ENCODE measurements at regions not wholly inside any gene's neighbourhood (a gene's known extent, or its start where the extent isn't known, plus 50 kb on each side); places are given as distances from the start of the nearest gene placed in this dataset.
"Not testable (repeated sequence)": the region's sequence is repeated elsewhere in the genome, so short reads cannot be mapped to it uniquely, and the experiment has no call there.

DNA sequence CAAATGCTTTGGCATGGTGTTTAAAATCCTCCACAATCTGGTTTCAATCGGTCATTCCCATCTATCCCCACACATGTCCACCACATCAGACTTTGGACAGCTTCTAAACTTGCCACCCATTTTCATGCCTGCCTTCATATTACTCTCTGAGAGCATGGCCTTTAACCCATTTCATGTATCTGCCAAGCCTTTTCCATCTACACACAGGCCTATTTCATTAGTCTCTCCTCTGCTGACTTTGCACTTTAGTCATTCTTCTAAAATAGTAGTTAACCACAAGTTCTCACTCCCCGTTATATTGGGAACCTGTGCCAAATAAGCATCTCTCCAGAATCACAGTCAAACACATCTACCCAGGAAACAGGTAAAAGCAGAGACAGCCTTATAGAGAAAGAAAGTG lies 142.2 kb downstream of the MZT1 start:
- DNase-seq (ENCODE audit: low spot score): no peak

DNA sequence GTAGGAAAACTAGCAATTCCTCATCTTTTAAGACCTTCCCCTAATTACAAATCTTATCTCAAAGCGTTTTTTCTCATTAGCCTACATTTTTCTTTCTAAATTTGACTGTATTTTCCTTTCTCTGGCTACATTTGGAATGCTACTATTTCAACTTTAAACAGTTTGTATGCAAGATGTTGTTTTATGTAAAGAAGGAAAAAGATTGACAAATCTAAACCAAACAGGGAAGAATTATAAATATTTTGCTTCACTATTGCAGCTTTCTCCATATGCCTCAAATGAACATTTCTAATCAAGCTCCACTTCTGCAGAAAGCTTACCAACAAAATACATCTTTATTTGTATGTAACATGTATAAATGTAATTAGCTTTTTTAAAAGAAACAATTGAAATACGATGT lies 156.2 kb downstream of the MZT1 start:
- DNase-seq (ENCODE audit: low spot score): no peak

DNA sequence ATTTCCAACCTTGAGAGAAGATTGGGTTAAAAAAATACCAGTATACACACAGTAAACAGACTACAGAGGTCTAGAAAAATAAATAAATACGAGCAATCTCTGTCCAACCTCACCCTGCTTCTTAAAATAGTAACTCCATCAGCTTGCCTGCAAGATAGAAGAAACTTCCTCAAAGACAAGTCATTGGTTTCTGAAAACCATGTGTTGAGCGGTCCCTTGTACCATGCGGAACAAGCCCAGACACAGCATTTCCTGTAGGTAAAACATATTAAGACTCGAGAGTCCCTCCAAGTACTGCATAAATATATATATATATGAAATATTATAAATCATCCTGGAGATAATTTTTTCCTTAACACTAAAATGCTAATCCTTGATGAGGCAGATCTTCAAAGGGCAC lies 157.4 kb downstream of the MZT1 start:
- DNase-seq (ENCODE audit: low spot score): no peak

DNA sequence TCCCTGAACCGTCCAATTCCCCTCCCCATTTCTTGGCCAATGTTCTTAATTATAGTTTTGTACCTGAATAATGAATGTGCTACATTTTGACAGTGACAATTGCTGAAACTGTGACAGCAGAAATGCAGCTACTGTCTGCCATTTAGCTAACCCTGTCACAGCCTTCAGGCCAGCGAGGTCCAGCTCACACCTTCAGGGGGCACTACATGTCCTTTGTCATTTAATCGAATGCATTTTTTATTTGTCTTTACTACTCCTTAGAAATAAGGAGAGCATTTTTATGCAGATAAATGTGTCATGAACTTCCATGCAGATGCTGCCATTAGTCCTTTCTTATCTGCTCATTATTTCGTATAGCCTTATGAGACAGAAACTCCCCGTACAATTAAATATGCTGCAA lies 159.9 kb downstream of the MZT1 start:
- no peak for DNase-seq (ENCODE audit: low spot score)

DNA sequence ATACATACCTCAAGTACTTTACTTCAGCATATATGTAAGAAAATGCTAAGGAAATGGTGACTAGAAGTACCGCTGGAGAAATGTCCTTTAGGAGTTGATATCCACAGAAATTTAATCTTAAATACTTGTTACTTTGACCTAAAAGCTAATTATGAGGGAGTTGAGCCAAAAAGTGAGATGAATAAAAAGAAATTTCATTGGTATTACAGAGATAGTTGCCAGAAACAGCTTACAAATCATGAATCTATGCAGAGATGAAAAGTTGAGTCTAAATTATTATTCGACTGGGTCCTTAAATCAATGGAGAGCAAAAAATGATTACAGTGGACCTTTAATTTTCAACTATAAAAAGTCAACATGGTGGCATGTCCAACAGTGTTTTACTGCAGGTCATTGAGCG lies 160.9 kb downstream of the MZT1 start:
- DNase-seq (ENCODE audit: low spot score): no peak

DNA sequence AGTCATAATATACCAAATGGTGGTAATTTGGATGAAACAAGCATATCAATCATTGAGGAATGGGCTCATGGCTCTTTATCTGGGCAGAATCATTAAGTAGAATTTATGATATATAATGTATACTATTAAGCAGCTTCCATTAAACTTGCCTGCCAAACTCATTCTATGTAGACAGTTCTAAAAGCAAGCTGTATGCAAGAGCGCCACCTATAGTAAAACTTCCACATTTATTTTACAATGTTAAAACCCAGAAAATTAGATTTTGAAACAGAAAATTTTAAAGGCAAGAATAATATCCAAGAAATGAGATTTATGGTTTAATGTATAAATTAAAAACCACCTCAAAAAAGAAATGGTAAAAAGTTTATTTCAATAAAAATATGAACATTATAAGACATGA lies 161.5 kb downstream of the MZT1 start:
- no peak for DNase-seq (ENCODE audit: low spot score)

DNA sequence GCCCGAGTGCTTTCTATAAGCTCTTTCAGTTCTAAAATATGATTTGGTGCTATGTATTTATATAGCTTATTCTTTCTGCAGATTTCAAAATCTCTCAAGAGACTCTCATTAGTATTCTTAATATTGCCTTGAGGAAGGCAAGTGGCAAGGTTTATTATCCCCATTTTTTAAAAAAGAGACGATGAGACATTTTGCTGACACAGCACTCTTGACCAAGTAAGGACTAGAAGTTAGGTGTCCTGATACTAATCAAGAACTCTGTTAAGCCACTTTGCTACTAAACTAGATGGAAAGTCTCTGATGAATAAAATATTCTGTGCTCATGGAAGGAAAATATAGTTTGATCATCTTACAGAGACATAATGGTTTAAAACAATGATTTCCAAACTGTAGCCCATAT lies 164.7 kb downstream of the MZT1 start:
- DNase-seq (ENCODE audit: low spot score): no peak

DNA sequence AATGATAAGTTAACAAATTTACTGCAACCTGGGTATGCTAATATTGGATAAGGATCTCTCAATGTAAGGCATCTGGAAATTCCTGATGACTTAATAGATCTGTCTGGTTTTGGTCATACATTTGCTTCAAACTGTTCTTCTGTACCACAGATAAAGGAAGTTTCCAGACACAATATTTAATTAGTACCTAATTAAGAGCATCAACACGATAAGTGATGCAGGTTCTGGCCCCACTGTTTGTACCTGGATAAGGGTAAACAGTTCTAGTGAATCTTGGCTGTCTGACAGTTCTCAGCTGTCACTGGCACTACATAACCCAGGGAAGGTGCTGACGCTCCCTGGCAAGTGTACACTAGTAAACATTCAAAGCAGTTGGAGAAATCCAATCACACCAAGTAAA lies 165.6 kb downstream of the MZT1 start:
- DNase-seq (ENCODE audit: low spot score): no peak

DNA sequence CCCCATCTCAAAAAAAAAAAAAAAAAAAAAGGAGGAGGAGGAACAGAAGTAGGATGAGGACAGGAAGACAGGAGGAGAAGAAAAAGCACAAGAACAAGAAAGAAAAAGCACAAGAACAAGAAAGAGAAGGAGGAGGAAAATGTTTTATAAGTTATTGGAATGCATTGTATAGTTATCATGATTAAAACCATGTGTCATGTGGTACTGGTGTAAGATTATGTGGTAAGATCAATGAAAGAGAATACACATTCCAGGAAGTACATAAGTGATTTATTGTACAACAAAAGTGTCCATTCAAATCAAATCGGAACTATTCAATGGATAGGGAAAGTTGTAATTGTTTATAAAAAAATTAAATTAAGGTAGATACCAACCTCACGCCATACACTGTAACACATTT lies 167.7 kb downstream of the MZT1 start:
- DNase-seq (ENCODE audit: low spot score): no peak

DNA sequence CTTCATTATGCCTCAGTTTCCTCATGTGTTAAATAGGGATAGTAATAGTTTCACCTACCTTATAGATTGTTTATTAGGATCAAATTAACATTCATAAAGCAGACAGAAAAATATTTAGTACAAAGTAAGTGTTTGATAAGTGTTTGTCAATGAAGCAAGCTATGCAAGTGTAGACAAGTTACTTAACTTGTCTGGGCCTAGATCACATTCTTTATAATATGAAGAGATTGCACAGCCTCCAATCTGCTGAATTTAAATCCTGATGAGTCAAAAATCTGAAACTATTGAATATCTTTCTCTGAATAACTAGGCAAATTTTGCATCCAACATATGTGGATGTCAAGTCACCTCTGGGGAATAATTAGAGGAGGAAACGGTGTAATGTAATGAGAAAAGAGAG lies 170.5 kb downstream of the MZT1 start:
- no peak for DNase-seq (ENCODE audit: low spot score)

DNA sequence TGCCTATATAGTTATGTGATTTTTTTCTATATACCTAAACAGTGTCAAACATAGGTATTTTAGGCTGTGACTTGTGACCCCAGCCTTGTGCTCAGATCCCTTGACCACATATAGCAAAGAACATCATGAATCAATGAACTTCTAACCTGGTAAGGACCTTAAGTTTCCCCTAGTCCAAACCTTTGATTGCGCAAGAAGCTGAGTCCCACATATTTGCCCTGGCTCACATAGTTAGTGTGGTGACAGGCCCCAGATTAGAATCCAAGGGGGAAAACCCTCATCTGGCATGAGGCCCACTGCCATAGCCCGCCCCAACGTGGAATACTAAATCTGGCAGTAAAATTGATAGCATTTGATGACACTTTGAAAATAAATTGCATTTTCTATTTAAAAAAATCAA lies 171.8 kb downstream of the MZT1 start:
- DNase-seq (ENCODE audit: low spot score): no peak

DNA sequence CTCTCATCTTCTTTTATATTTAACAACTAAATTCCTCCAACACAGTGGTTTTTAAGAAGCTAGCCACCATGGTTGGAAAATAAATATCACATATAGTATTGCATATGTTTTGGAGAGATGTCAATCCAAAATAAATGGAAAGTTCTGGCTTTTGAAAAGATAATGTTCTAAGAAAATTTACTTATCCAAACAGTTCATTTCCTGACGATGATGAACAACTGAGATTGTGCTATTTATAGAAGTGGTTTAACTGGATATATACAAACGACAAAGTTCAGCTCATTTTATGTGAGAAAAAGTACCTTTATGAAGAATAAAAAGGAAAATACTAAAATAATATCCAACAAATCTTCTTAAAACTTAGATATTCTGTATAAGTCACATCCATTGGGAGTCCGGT lies 174.7 kb downstream of the MZT1 start:
- DNase-seq (ENCODE audit: low spot score): no peak

DNA sequence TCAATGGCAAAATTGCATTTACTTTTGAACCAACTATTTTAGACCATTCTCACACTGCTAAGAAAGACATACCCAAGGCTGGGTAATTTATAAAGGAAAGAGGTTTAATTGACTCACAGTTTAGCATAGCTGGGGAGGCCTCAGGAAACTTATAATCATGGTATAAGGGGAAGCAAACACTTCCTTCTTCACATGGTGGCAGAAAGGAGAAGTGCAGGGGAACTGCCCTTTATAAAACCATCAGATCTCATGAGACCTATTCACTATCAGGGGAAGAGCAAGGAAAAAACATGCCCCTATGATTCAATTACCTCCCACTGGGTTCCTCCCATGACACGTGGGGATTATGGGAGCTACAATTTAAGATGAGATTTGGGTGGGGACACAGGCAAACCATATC lies 181.5 kb downstream of the MZT1 start:
- not testable (repeated sequence) for DNase-seq (ENCODE audit: low spot score)

DNA sequence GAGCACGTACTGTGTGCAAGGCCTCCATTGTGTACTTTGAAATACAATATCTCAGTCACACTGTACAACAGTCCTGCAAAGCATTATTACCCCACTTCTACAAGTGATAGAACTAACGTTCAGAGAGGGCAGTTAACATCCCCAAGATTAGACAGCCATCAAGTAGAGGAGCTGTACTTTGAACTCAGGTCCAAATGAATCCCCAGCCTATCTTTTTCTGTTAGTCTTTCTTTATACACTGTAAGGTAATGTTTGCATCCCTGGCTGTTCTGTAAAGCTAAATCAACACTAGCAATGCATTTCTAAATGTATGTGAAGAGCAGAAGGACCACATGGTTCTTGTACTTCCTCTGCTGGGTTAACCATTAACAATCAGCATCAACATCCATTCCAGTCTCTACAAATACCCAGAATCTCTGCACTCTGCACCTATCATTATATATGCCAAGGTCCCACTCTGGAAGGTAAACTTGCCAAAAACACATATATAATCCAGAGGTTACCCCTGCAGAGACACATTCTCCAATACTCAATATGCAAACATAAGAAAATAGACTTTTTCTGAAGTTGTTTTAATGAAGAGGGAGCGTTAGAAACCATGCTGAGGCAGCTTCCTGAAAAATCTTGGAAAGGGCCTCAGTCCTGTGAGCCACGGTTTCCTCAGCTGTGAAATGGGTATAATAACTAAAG lies 182.3 kb downstream of the MZT1 start:
- no peak for DNase-seq (ENCODE audit: low spot score)

DNA sequence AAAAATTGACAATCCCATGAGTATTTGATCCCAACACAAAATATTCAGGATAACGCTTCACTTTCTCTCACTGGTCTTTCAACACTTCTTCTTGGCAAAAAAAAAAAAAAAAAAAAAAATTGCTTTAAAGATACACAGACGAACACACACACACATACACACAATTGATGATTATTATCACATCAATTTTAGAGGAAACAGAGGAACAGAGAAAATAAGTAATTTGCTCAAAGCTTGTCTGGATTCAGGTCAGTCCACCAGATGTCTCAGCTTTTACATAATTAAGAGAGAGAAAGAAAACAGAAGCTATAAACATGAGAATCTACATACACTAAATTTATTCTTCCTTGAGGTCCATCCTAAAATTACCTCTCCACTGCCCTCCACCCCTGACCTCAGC lies 183.4 kb downstream of the MZT1 start:
- no peak for DNase-seq (ENCODE audit: low spot score)

DNA sequence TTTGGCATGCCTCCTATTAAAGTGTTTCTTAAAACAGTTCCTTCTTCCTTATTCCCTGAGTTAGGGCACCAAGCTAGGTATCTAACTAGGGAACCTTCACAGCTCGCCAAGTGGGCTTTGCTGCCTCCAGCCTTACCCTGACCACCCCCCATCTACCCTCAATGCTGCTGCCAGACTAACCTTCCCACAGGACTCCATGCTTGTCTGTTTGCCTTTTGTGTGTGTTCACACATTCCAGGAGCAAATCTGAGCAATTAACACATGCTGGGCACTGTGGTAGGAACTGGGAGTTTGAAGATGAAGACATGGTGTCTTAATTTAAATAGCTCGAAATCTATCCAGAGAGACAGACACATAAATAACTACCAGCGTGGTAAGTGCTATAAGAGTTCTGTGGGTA lies 185.2 kb downstream of the MZT1 start:
- no peak for DNase-seq (ENCODE audit: low spot score)

DNA sequence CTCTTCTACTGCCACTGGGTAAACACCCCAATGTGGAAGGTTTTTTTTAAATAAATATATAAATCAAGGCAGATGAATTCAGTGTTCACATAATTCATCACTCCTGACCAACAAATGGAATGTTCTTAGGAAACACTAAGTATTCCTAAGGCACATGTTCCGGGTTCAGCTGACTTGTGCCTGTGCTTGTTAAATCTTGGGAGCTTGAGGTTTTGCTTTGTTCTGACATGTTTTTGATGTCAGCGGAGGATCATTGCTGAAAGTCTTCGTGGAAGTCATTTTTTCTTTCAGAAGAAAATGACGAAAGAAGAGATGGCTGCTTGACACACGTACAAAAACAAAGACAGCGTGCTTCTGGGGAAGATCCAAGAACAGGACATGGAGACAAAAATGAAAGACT lies 185.8 kb downstream of the MZT1 start:
- DNase-seq (ENCODE audit: low spot score): no peak

DNA sequence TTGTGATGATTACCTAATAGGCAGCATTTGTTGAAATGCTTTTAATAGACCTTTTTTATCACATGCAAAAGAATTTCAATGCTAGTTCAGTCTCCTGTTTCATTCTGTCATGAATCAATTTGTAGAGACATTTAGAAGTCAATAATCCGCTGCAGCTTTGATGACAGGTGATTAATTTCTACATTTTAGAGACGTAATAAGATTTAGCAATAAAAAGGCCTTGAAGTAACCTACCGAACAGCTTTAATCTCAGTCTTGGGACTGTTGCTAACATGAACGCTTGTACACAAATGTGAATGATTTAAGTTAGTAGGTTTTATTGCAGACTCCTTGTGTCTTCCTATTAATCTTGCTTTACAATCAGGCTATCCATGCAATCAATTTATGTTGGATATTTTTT lies 186.5 kb downstream of the MZT1 start:
- DNase-seq (ENCODE audit: low spot score): no peak

DNA sequence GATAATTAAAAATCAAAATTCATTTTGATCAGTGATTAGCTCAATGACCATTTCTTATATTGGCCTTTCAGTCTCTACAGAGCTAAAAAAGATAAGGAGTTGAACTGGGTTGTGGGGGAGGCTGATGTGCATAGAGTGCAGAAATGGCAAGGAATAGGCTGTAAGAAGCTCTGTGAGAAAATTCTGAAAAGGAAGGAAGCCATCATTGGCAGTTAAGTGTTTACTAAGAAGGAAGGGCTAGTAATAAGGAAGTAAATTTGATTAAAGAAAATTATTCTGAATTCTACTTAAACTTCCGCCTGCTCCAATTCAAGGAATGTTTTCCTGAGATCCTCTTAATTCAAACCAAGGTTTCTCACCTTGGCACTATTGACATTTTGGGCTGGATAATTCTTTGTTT lies 187.5 kb downstream of the MZT1 start:
- DNase-seq (ENCODE audit: low spot score): no peak

DNA sequence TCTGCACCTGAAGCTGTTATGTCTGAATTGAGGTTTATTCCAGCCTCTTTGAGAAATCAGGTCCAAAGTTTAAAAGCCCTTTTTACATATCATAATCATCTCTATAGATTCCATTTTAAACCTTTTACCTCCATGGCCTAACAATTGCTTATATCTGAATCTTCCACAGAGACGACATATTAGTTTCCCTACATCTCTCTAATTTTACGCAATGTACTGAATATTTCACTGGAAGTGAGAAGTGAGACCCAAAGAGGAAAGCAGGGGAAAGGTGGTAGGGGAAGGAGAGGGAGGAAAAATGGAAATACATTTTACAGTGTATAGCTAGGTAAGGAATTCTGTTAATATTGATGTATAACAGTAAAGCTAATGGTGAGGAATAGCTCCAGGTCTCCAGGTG lies 189.6 kb downstream of the MZT1 start:
- no peak for DNase-seq (ENCODE audit: low spot score)

DNA sequence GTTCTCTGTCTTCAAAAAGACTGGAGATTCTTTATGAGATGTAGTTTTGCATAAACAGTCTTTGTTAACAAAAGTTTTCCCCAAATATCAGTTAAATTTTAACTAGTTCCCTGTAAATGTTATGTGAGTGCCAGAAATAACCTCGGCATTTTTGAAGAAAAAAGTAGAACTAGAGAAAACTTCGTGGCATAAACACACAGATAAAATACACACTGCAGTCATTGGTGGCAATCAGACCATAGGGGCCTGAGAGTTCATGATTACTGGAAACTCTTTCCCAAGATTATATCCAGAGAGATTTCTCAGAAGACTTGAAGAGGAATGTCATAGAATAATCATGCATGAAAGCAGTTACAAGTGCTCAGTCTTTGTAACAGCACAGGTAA lies 190.0 kb downstream of the MZT1 start:
- DNase-seq (ENCODE audit: low spot score): no peak

DNA sequence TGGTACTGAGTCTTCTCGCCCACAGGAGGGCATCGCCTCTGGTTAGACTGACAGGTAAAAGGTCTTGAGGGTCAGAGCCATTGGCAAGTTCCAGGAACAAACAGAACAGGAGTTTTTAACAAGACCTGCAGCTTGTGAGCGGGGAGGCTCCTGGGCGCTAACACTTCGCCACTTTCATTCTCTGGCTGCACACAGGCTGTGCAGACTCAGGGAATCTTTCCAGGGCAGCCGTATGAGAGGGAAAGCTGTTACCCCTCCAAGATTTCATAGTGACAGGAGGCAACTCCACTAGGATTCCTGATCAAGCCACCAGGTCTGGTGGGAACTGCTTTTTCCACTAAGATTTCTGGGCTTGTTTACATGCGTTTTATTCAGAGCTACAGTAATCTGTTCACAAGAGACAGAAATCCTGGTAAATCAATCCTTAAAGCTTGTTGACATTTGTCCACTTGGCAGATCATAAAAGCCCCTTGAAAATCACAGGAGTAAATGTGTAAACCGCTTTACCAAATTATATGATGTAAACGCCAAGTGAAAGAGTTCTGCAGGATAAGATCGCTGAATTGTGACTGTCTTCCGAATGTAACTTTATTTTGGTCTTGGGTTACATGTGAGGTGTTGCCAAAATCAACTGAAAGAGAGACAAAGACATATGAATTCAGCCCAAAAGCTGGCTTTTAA lies 190.6 kb downstream of the MZT1 start:
- no peak for DNase-seq (ENCODE audit: low spot score)

DNA sequence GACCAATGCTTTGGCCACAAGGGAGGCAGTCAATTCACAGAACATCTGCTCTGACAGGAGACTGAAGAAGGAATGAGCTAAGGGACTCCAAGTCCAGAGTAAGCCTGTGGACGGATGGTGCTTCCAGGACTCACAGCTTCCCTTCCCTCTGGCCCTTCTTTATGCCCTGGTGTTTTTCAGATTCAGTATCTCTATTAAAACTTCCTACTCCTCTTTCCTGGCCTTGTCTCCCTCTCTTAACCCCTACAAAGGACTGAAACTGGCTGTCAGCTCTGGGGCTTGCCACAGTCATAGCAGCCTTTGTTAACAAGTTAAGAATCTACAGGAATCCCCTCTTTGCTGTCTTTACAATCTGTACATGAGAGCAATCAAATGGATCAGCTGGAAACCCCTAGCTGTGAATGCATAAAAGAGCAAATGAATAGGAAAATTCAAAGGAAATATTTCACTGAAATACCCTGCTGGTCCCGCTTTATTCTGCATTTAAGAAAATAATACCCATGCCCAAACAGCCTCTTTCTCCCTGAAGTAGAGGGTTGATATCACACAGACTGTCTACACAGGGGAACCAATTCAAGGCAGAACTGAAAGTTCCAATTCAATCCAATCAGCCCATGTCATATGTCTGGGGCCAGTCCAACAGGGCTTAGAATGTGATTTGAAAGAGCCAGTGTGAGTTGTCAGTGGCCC lies 192.3 kb downstream of the MZT1 start:
- no peak for DNase-seq (ENCODE audit: low spot score)

DNA sequence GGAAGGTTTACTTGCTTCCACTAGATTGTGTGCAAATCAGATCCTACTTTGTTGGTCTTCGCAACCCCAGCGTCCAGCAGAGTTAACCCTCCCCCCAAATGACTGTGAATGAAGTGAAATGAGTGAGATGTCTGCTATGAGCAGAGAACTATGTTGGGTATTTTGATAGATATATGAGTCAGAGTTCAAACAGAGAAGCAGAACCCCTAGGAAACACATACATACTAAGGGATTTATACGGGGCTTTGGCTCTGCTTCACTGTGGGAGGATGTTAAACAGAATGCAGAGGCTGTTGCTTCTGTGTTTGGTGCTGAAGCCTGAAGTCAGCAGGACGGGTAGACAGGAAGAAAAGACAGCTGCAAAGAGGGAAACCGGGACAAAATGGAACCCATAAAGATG lies 197.0 kb downstream of the MZT1 start:
- no peak for DNase-seq (ENCODE audit: low spot score)
